Uterus (tissue), 3 donors: ENCODE measurements at regions not wholly inside any gene's neighbourhood (a gene's known extent, or its start where the extent isn't known, plus 50 kb on each side); places are given as distances from the start of the nearest gene placed in this dataset.
"Not testable (repeated sequence)": the region's sequence is repeated elsewhere in the genome, so short reads cannot be mapped to it uniquely, and the experiment has no call there.

ENCODE experiments used
- DNase-seq, 2 donors: peaks; one replicate each; pipeline ENCODE4 v3.0.0-alpha.2; 2019 to 2020
- H3K27ac ChIP-seq, 2 donors: fragments of 200-600 bp; sonication (generic); 1 replicate in 1 of 2; 2 replicates in 1 of 2; pipeline ENCODE4 v1.5.1; 2016 to 2018
- H3K27me3 ChIP-seq, 2 donors: fragments of 200-600 bp; sonication (generic); one replicate each; pipeline ENCODE4 v1.5.1; 2018 to 2019; ENCODE audit warnings: control low read depth in 1 of 2
- H3K36me3 ChIP-seq, 2 donors: fragments of 200-600 bp; sonication (generic); one replicate each; pipeline ENCODE4 v1.5.1; 2019; ENCODE audit warnings: control low read depth in 1 of 2
- H3K4me1 ChIP-seq, 2 donors: fragments of 200-600 bp; sonication (generic); one replicate each; pipeline ENCODE4 v1.5.1; 2018 to 2019; ENCODE audit warnings: control low read depth in 1 of 2
- H3K4me3 ChIP-seq, 2 donors: fragments of 200-600 bp; sonication (generic); 1 replicate in 1 of 2; 2 replicates in 1 of 2; pipeline ENCODE4 v1.5.1; 2018 to 2019; ENCODE audit warnings: mild to moderate bottlenecking in 1 of 2
- H3K9me3 ChIP-seq, 2 donors: fragments of 200-600 bp; sonication (generic); one replicate each; pipeline ENCODE4 v1.5.1; 2019; ENCODE audit warnings: control low read depth in 1 of 2
- CTCF ChIP-seq, 4 experiments: fragments of 200-600 bp in 2 of 4; fragments of 450-650 bp in 2 of 4; sonication (generic) in 2 of 4; IDR thresholded peaks; one replicate each; pipeline ENCODE4 v1.5.1; 2016 to 2019; ENCODE audit warnings: antibody characterized with exemption in 4 of 4, mild to moderate bottlenecking in 2 of 4, moderate library complexity in 1 of 4
- POLR2A ChIP-seq, 2 donors: fragments of 450-650 bp; IDR thresholded peaks; one replicate each; pipeline ENCODE4 v1.6.1; 2016; ENCODE audit warnings: antibody characterized with exemption in 2 of 2, mild to moderate bottlenecking in 1 of 2, moderate library complexity in 1 of 2
- intact Hi-C: fragments of 100-400 bp; cut with DNase I; formaldehyde crosslinking; loops from one replicate; pipeline ENCODE4 v1.15.1; 2023; ENCODE audit warnings: low total_unique reads
- donor health status: DM: yes; HTN: yes; CAD: no.

GRCh38 chr5:1633605-1634336 lies 110.0 kb upstream of the LPCAT1 start:
- TF ChIP-seq CTCF (IDR thresholded peaks at IDR 0.05) (peak in 1 of 4 experiments; percentile 6), POLR2A (IDR thresholded peaks at IDR 0.05) (peak; percentile 50 to 78)
- H3K27me3 ChIP-seq: no peaks in the 10 kb centered on the region
- H3K4me3 ChIP-seq: peak overlapping the region; percentile 72 to 96
- peak overlapping the region; percentile 68 to 93 for H3K27ac ChIP-seq
- H3K36me3 ChIP-seq: no peaks in the 10 kb centered on the region
- no peaks in the 10 kb centered on the region for H3K9me3 ChIP-seq
- DNase-seq: peak; percentile 72 to 84
- intact Hi-C loops: no loop called here
- H3K4me1 ChIP-seq: no peaks in the 10 kb centered on the region

DNA sequence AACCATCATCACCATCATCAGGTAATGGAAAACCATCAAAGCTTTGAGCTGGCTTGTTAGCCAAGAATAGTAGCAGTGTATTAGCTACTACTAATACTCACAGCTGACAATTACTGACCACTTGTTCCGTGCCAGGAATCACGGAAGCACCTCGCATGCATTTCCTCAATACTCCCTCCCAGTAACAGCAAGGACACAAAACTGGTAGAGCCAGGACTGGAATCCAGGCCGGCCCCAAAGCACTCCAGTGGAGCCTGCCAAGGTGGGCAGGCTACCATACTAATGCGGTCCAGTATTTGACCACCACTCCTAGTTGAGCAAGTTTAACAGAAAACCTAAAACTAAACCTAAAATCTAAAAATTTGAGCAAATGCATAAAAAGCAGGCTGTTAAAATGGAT lies 107.2 kb upstream of the LPCAT1 start:
- DNase-seq, H3K36me3 ChIP-seq, H3K27me3 ChIP-seq, H3K4me1 ChIP-seq, H3K27ac ChIP-seq, intact Hi-C loops, H3K4me3 ChIP-seq, H3K9me3 ChIP-seq: not testable (repeated sequence)

- intact Hi-C loops: not testable (repeated sequence)
Measured at GRCh38 chr5:1626397-1626796, 102.6 kb upstream of the LPCAT1 start.

GRCh38 chr5:1619531-1619930 lies 95.8 kb upstream of the LPCAT1 start:
- intact Hi-C loops, H3K27ac ChIP-seq, H3K36me3 ChIP-seq: not testable (repeated sequence)

More at GRCh38 chr5:1626397-1626796, 102.6 kb upstream of the LPCAT1 start:
- H3K4me1 ChIP-seq, H3K9me3 ChIP-seq, DNase-seq, H3K36me3 ChIP-seq, H3K27ac ChIP-seq, H3K27me3 ChIP-seq, H3K4me3 ChIP-seq: not testable (repeated sequence)

GRCh38 chr5:1618296-1618865 lies 94.6 kb upstream of the LPCAT1 start:
- H3K36me3 ChIP-seq, H3K4me1 ChIP-seq, intact Hi-C loops, H3K27me3 ChIP-seq, H3K4me3 ChIP-seq, DNase-seq, H3K27ac ChIP-seq, H3K9me3 ChIP-seq: not testable (repeated sequence)

More at GRCh38 chr5:1619531-1619930, 95.8 kb upstream of the LPCAT1 start:
- not testable (repeated sequence) for DNase-seq, H3K4me1 ChIP-seq, H3K4me3 ChIP-seq, H3K9me3 ChIP-seq, H3K27me3 ChIP-seq

DNA sequence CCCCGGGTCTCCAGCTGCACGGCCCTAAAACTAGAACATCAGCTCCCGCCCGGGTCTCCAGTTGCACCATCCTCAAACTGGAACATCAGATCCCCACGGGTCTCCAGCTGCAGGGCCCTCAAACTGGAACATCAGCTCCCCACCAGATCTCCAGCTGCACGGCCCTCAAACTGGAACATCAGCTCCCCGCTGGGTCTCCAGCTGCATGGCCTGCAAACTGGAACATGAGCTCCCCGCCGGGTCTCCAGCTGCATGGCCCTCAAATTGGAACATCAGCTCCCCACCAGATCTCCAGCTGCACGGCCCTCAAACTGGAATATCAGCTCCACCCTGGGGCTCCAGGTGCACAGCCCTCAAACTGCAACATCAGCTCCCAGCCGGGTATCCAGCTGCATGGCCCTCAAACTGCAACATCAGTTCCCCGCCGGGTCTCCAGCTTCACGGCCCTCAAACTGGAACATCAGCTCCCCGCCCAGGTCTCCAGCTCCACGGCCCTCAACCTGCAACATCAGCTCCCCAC lies 93.5 kb upstream of the LPCAT1 start:
- H3K27ac ChIP-seq, intact Hi-C loops, DNase-seq, H3K36me3 ChIP-seq, H3K4me3 ChIP-seq, H3K4me1 ChIP-seq, H3K27me3 ChIP-seq, H3K9me3 ChIP-seq: not testable (repeated sequence)

DNA sequence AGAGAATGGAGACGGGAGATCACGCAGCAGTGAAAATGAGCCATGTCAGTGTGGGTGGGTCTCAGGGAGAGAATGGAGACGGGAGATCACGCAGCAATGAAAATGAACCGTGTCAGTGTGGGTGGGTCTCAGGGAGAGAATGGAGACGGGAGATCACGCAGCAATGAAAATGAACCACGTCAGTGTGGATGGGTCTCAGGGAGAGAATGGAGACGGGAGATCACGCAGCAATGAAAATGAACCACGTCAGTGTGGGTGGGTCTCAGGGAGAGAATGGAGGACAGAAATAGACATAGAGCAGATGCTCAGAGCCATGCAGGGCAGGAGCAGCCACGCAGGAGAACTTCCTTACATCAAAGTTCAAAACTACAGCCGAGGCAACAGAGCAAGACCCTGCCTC lies 89.8 kb upstream of the LPCAT1 start:
- H3K4me3 ChIP-seq, intact Hi-C loops, H3K27ac ChIP-seq, H3K4me1 ChIP-seq, H3K9me3 ChIP-seq, DNase-seq, H3K27me3 ChIP-seq, H3K36me3 ChIP-seq: not testable (repeated sequence)

- H3K36me3 ChIP-seq, intact Hi-C loops: not testable (repeated sequence)
Measured at GRCh38 chr5:1610526-1610925, 86.8 kb upstream of the LPCAT1 start.

DNA sequence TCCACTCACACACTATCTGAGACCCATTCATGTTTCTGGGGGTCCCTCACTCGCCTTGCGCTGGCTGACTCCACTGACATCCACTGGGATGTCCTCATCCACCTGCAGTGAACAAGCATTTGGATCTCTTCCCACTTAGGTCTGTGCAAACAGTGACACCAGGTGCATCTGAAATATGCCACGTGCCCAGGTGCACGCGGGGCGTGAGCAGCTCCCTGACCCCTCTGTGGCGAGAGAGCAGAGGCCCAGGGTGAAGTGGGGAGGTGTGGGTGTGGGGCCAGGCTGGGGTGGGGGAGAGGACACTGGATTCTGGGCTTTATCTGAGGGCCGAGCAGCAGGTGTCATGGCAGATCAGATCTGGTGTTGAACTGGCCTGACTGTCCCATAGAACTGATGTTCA lies 85.4 kb upstream of the LPCAT1 start:
- DNase-seq, H3K36me3 ChIP-seq, intact Hi-C loops, H3K27ac ChIP-seq, H3K4me3 ChIP-seq, H3K27me3 ChIP-seq, H3K9me3 ChIP-seq, H3K4me1 ChIP-seq: not testable (repeated sequence)

More at GRCh38 chr5:1610526-1610925, 86.8 kb upstream of the LPCAT1 start:
- H3K4me3 ChIP-seq, H3K27me3 ChIP-seq, DNase-seq, H3K4me1 ChIP-seq, H3K27ac ChIP-seq, H3K9me3 ChIP-seq: not testable (repeated sequence)

DNA sequence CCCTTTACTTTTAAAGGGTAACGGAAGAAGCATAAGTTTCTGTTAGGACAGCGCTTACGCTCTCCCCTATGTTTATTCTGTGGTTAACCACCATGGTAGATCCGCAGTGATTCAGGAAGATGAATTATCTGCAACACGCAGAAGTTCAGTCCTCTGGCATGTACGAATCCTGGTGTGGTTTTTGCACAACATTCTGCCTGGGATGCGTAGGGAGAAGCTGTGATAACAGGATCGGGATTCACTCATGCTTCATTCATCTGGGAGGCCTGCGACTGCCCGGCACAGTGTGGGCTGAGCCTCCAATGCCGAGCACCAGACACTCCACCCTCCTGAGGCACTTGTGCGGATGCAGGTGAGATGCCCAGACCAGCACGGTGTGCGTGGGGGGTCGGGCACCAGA lies 84.6 kb upstream of the LPCAT1 start:
- H3K27me3 ChIP-seq, H3K9me3 ChIP-seq, H3K27ac ChIP-seq, intact Hi-C loops, H3K4me1 ChIP-seq, DNase-seq, H3K36me3 ChIP-seq, H3K4me3 ChIP-seq: not testable (repeated sequence)

DNA sequence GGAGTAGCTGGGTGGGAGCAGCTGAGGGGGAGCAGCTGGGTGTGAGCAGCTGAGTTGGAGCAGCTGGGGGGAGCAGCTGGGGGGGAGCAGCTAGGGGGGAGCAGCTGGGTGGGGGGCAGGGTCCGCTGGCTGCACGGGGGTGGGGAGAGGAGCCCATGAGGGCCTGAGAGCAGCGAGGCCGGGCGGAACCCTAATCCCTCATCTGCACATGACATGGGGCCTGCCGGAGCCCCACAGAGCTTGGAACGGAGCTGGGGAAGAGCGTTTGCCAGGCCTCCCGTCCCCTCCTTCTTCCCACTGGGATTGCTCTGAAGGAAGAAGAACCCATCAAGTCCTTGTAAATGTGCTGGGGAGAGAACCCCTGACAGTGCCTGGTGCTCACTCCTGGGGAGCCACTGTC lies 83.2 kb upstream of the LPCAT1 start:
- H3K36me3 ChIP-seq, H3K27me3 ChIP-seq, H3K9me3 ChIP-seq, intact Hi-C loops, H3K4me3 ChIP-seq, H3K4me1 ChIP-seq, H3K27ac ChIP-seq, DNase-seq: not testable (repeated sequence)

- H3K9me3 ChIP-seq, H3K4me1 ChIP-seq, DNase-seq, H3K4me3 ChIP-seq, H3K36me3 ChIP-seq, H3K27ac ChIP-seq, H3K27me3 ChIP-seq, intact Hi-C loops: not testable (repeated sequence)
Measured at GRCh38 chr5:1603916-1604315, 80.2 kb upstream of the LPCAT1 start.
